ENCODE measurements at regions not wholly inside any gene's neighbourhood (a gene's known extent, or its start where the extent isn't known, plus 50 kb on each side); places are given as distances from the start of the nearest gene placed in this dataset.

DNA sequence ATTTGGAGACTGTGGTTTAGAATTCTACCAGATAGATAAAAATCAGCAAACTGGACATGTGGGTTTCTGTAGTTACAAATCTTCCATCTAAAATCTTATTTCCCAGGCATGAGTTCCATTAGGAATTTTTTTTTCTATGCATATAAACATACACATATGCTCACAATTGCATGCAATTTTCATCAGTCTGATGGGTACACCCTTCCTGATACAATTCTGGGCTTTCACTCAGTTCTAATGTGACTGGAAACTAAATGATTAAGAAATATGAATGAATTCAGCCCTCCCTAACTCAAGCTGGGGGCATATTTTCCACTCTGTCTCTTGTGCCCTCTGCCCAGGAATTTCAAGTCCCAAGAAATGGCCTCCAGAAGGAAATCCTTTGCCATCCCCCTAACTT, 187.1 kb downstream of the SNX19 start:
- POLR2A ChIA-PET, result no interaction called here

DNA sequence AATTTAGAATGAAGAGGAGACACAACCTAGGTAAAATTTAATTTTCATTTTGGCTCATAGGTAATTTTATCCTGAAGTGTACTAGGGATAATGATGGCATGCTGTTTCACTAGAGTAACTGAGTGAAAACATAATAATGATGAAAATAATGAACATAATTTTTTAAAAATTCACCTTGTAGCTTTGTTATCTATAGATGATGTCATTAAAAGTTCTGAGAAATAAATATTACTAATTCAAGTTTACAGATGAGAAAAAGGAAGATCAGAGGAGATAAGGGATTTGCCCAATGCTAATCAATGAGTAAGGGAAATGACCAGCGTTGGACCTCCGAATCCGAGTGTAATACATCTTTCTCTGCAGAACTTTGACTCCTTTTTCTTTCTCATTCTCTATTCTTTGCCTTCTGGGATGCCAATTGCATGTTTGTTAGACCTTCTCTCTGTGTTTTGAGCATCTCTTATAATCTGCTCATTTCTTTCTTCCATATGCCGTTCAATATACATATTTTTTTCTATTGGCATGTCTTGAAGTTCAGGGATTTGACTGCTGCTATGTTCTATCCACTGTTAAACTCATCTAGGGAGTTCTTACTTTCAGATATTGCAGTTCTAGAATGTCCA, 186.5 kb downstream of the SNX19 start:
- POLR2A ChIA-PET, result no interaction called here
- DNase-seq (ENCODE audit: low read depth, low spot score), result no peak
- CTCF ChIA-PET, result no interaction called here
- TF ChIP-seq, protein P1, sequence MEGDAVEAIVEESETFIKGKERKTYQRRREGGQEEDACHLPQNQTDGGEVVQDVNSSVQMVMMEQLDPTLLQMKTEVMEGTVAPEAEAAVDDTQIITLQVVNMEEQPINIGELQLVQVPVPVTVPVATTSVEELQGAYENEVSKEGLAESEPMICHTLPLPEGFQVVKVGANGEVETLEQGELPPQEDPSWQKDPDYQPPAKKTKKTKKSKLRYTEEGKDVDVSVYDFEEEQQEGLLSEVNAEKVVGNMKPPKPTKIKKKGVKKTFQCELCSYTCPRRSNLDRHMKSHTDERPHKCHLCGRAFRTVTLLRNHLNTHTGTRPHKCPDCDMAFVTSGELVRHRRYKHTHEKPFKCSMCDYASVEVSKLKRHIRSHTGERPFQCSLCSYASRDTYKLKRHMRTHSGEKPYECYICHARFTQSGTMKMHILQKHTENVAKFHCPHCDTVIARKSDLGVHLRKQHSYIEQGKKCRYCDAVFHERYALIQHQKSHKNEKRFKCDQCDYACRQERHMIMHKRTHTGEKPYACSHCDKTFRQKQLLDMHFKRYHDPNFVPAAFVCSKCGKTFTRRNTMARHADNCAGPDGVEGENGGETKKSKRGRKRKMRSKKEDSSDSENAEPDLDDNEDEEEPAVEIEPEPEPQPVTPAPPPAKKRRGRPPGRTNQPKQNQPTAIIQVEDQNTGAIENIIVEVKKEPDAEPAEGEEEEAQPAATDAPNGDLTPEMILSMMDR (IDR thresholded peaks at IDR 0.05; ENCODE audit: insufficient read depth, low read length, missing control alignments), result no peak
- H3K4me3 ChIP-seq (ENCODE audit: low read depth, low read length), result no peak overlapping the region

More for the DNA sequence above, 187.1 kb downstream of the SNX19 start:
- no peak for DNase-seq (ENCODE audit: low read depth, low spot score)
- CTCF ChIA-PET, result no interaction called here
- TF ChIP-seq, protein P1 (IDR thresholded peaks at IDR 0.05; ENCODE audit: insufficient read depth, low read length, missing control alignments), result no peak
- H3K4me3 ChIP-seq (ENCODE audit: low read depth, low read length), result no peak overlapping the region

DNA sequence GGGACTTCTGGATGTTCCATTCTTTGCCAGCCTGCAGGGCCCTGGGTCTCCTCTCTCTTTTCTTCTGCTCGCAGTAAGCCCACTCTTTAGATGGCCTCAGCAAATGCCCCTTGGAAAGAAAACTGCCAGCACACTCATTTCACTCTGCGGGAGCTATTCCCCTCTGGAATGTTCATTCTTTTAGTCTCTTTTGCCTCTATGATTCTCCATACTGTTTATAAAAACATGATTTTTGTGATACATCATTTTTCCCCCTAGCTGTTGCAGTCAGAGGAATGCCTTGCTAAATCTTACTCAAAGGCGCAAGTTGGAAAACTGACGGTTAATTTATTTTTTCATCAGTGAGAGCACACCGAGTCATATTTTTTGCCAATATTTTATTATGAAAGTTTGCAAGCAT, 184.9 kb downstream of the SNX19 start:
- DNase-seq (ENCODE audit: low read depth, low spot score), result no peak
- POLR2A ChIA-PET, result no interaction called here
- CTCF ChIA-PET, result no interaction called here
- TF ChIP-seq, protein P1 (IDR thresholded peaks at IDR 0.05; ENCODE audit: insufficient read depth, low read length, missing control alignments), result no peak
- H3K4me3 ChIP-seq (ENCODE audit: low read depth, low read length), result no peak overlapping the region

DNA sequence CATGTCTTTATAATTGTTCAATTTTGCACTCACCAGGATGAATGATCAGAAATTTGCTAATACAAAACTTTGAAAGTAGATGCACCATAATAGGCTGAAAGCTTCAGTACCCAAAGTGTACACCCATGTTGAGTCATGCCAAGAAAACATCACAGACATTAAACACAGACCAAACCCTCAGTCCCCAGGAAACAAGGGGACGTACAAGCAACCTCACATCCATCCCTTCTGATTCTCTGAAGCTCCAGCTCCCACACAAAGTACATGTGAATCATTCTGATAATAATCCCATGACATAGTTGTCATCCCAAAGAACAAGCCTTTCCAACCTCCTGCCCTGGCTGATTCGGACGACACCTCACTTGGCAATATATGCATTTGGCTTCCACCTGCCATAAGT, 183.8 kb downstream of the SNX19 start:
- TF ChIP-seq, protein P1 (IDR thresholded peaks at IDR 0.05; ENCODE audit: insufficient read depth, low read length, missing control alignments), result no peak
- CTCF ChIA-PET, result interaction anchor here (1.0 kb wide), 1 partner anchor 28 kb away, joined by 3 read pairs; no protein-coding TSS in a partner anchor
- no peak for DNase-seq (ENCODE audit: low read depth, low spot score)

DNA sequence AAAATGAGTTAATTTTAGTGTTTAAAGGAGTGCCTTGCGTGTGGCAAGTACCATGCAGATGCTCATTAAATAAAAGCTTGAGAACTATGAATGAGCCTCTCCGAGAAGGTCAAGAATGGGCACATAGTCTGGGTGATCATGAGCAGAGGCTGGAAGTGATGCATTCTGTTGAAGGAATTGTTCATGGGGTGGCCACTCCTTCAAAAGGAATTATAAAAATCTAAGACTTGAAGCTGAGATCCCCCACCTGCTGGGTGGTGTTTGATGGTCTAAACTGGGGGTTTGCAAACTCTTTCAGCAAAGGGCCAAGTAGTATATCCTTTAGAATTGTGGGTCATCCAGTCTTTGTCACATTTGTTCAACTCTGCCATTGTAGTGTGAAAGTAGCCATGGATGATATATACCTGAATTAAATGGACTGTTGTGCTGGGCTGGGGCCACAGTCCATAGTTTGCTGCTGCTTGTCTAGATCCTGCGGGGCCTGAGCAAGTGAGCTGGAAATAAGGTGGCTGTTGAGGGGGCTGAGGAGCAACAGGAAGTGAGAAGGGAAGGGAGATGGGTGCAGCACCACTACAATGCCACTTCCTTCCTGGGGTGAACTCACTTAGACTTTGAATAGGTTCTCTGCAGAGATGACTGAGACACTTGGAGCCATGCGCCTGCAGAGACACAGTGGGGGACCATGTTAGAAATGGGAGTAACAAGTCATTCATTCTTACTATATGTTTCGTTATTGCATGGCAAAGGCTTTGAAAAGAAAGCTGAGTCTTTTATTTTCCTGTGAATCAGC, 179.0 kb downstream of the SNX19 start:
- CTCF ChIA-PET, result interaction anchor here (0.7 to 2.3 kb wide), 3 partner anchors 10 to 303 kb away, joined by 3 to 5 read pairs (median 5); no protein-coding TSS in a partner anchor
- POLR2A ChIA-PET, result interaction anchor here (0.8 to 1.3 kb wide), 3 partner anchors 10 to 18 kb away, joined by 3 to 6 read pairs (median 5); no protein-coding TSS in a partner anchor
- H3K4me3 ChIP-seq (ENCODE audit: low read depth, low read length), result no peak overlapping the region
- DNase-seq (ENCODE audit: low read depth, low spot score), result no peak
- TF ChIP-seq, protein P1 (IDR thresholded peaks at IDR 0.05; ENCODE audit: insufficient read depth, low read length, missing control alignments), result no peak

More for the DNA sequence above, 183.8 kb downstream of the SNX19 start:
- no peak overlapping the region for H3K4me3 ChIP-seq (ENCODE audit: low read depth, low read length)
- POLR2A ChIA-PET, result no interaction called here

DNA sequence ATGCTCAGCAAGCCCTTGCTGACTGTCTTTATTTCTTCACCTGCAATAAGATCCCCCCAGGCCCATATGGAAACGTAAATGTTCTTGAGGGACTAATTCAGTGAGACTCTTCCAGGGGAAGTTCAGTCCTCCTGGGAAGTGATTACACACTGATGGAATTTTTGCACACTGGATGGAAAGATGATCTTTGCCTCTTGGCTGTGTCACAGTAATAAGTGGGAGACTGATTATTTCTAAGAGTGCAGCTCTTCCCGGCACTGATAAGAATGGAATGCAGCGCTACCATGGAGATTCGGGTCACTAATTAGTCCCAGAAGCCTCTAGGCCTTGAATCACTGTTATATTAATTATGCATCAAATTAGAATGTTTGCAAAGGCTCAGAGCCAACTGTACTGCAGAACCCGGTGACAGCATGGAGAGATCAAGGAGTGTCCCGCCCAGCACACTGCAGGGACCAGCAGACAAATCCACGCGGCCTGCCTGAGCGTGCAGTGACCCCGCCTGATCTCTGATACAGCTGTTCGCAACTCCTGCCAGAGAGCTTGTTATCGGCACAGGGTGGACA, 178.3 kb downstream of the SNX19 start:
- DNase-seq (ENCODE audit: low read depth, low spot score), result peak; percentile 57
- TF ChIP-seq, protein P1 (IDR thresholded peaks at IDR 0.05; ENCODE audit: insufficient read depth, low read length, missing control alignments), result no peak
- H3K4me3 ChIP-seq (ENCODE audit: low read depth, low read length), result peak overlapping the region; percentile 38
- POLR2A ChIA-PET, result interaction anchor here (0.6 to 1.3 kb wide), 4 partner anchors 10 to 41 kb away, joined by 3 to 6 read pairs (median 4); no protein-coding TSS in a partner anchor
- CTCF ChIA-PET, result interaction anchor here (0.7 to 2.3 kb wide), 6 partner anchors 9 to 303 kb away, joined by 3 to 6 read pairs (median 4); no protein-coding TSS in a partner anchor
